Head of caudate nucleus (tissue), 42 donors: ENCODE measurements at regions not wholly inside any gene's neighbourhood (a gene's known extent, or its start where the extent isn't known, plus 50 kb on each side); places are given as distances from the start of the nearest gene placed in this dataset.
"Not testable (repeated sequence)": the region's sequence is repeated elsewhere in the genome, so short reads cannot be mapped to it uniquely, and the experiment has no call there.

Experiments
- DNase-seq, 42 donors: peaks; one replicate each; pipeline versions ENCODE4 v3.0.0 to v3.0.0-alpha.2; 2020 to 2021; ENCODE audit warnings: mixed read lengths in 7 of 42
- intact Hi-C: fragments of 100-400 bp; cut with DNase I; formaldehyde crosslinking; loops from one replicate; pipeline ENCODE4 v1.15.0; 2022

- DNase-seq = no peak
- intact Hi-C loops = no loop called here
Observed at GRCh38 chr1:37325509-37326437, 148.6 kb upstream of the ZC3H12A start.

- no peak for DNase-seq
- intact Hi-C loops = no loop called here
Observed at GRCh38 chr1:37332126-37332525, 142.3 kb upstream of the ZC3H12A start.

DNA sequence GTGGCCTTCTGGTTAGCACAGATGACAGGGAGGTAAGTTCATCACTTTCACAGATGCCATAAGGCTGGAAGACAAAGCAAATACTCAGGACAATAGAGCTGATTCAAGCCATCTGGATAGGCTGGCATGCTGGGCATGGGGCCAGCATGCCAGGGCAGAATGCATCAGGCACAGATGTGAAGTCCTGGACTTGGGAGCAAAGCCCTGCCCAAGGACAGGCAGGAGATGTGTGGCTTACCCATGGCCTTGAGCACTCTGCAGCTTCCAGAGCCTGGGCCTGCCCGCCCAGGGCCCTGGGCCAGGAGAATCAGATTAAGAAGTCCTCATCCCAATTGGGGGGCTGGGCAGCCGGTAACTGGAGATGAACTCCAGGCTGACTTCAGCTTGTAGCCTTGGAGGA, 135.7 kb upstream of the ZC3H12A start:
- intact Hi-C loops = no loop called here
- DNase-seq = peak in 41 of 42 donors; percentile 34 to 85 (median 66)

GRCh38 chr1:37342736-37343135, 131.6 kb upstream of the ZC3H12A start:
- intact Hi-C loops = no loop called here
- DNase-seq = no peak

GRCh38 chr1:37347104-37347649, 127.2 kb upstream of the ZC3H12A start:
- no peak for DNase-seq
- intact Hi-C loops = no loop called here

GRCh38 chr1:37353871-37354270, 120.5 kb upstream of the ZC3H12A start:
- no peak for DNase-seq
- intact Hi-C loops = no loop called here

GRCh38 chr1:37354876-37355650, 119.3 kb upstream of the ZC3H12A start:
- no peak for DNase-seq
- intact Hi-C loops = no loop called here

GRCh38 chr1:37358992-37359391, 115.4 kb upstream of the ZC3H12A start:
- DNase-seq = no peak
- intact Hi-C loops = no loop called here

DNA sequence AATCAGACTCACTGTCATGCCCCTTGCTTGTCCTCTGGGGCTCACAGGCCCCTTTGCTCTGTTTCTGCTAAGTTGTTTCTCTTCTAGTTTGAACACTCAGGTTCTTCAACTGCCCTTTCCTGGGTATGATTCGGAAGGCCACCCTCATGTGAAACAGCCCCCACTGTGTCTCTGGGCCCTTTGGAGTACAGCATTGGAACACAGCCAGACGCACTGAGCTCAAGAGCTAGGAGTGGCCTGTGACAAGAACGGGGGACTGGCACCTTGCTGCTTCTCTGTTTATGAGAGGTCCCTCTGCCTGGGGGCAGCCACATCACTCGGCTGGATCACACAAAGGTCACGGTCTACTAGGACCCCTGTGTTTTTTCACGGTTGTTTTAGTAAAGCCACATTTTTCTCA, 114.4 kb upstream of the ZC3H12A start:
- intact Hi-C loops = no loop called here
- no peak for DNase-seq

DNA sequence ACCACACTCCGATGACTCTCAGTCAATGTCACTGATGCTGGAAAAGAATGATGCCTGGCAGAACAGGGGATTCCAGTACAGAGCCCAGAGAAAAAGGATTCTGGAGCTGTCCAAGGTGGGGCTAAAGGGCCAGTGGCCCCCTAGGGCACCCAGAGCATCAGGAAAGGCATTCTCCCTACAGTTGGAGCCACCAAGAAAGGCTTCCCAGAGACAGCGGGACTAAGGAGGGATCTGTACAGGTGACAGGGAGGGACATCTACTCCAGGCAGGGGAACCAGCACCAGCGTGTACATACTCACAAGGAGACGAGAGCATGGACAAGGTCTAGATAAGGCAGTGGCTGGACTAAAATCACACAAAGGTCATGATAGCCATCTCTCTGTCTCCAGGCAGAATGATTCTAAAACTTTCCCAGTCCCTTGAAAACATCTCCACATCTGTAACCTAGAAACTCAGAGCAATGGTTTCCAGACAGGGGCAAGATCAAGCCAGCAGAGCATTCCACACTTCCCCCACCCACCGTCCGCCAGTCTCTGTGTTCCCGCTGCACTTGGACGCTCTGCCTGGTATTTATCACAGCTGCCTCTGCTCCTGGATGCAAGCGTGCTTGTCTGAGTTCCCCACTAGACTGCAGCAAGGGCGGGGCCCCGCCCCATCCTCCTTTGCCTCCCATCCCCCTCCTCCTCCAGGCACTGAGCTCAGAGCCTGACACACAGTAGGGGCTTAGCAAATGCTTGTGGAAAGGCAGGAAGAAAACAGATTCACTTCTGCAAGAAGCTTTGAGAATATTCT, 111.6 kb upstream of the ZC3H12A start:
- DNase-seq = peak in 34 of 42 donors; percentile 11 to 62 (median 40)
- intact Hi-C loops = no loop called here

- intact Hi-C loops = no loop called here
- DNase-seq = no peak
Observed at GRCh38 chr1:37363535-37363934, 110.8 kb upstream of the ZC3H12A start.

DNA sequence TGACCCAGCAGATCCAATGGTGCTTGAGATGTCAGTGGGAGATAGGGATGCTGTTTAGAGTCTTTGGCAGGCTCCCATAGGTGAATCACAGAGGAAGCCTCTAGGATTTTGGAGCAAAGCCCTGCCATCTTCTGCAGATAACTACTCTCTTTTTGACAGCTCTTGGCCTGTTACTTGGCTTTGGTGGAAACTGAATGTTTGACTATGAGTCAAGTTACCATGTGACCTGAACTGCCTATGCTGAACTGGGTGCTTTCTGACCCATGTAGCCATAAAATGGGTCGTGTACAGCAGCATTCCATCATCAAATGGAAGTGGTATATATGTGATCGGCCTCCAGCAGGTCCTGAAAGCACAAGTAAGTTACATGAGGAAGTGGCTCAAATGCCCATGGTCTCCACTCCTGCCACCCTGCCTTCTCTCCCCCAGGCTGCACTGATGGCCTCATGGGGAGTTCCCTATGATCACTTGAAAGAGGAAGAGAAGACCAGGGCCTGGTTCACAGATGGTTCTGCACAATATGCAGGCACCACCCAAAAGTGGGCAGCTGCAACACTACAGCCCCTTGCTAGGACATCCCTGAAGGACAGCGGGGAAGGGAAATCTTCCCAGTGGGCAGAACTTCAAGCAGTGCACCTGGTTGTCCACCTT, 105.6 kb upstream of the ZC3H12A start:
- intact Hi-C loops = not testable (repeated sequence)
- DNase-seq = peak in 6 of 42 donors; percentile 11 to 41 (median 16)

DNA sequence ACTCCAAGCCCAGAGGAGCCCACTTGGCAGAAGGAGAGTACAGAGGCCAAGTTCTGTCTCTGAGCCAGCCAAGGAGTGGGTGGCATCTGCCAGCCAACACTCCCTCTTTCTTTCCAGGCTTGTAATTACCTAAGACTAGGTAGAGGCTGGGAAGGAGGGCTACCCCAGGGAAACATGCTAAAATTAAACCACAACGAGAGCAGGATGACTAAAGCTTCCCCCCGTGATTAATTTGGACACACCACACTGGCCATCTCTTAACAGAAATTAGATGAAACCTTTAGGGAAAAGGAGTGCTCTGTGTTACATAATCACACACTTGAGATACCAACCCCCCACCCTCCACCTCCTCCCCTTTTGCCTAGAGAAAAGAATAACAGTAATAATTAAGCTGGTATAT, 102.1 kb upstream of the ZC3H12A start:
- intact Hi-C loops = no loop called here
- peak in 3 of 42 donors; percentile 11 to 49 (median 24) for DNase-seq

GRCh38 chr1:37372711-37373110, 101.7 kb upstream of the ZC3H12A start:
- no peak for DNase-seq
- intact Hi-C loops = no loop called here

- DNase-seq = no peak
- intact Hi-C loops = no loop called here
Observed at GRCh38 chr1:37373413-37373812, 101.0 kb upstream of the ZC3H12A start.

DNA sequence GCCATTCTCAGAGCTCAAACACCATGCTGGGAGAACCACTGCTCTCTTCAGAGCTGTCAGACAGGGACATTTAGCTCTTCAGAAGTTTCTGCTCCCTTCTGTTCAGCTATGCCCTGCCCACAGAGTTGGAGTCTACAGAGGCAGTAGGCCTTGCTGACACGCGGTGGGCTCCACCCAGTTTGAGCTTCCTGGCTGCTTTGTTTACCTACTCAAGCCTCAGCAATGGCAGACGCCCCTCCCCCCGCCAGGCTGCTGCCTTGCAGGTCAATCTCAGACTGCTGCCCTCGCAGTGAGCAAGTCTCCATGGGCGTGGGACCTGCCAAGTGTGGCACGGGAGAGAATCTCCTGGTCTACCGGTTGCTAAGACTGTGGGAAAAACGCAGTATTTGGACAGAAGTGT, 93.8 kb upstream of the ZC3H12A start:
- intact Hi-C loops, DNase-seq: not testable (repeated sequence)

DNA sequence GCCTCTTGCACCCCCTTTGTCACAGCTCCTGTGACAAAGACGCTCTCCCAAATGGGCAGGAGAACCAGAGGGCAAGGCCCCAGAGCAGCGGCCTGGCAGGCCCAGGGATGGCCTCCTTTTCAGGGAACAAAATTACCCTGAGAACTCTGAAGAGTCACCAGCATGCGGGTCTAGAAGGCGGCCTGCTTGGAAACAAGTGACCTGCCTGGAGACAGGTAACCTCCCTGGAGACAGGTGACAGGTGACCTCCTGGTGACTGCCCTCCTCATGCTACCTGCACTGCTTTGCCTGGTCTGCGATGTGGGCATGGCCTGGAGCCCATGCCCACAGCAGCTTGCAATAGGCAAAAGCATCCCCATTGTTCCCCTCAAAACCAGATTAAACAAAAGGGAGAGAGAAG, 86.5 kb upstream of the ZC3H12A start:
- intact Hi-C loops = no loop called here
- DNase-seq = no peak

GRCh38 chr1:37389327-37389726, 85.1 kb upstream of the ZC3H12A start:
- DNase-seq = no peak
- intact Hi-C loops = no loop called here
